Superior temporal gyrus (tissue), 1 donor: ENCODE measurements at regions not wholly inside any gene's neighbourhood (a gene's known extent, or its start where the extent isn't known, plus 50 kb on each side); places are given as distances from the start of the nearest gene placed in this dataset.

Experiments used
- DNase-seq: peaks from one replicate; pipeline ENCODE4 v3.0.0-alpha.2; 2016; ENCODE audit errors: extremely low spot score

- DNase-seq = no peak
Observed at GRCh38 chr10:78737883-78738856, 330.6 kb upstream of the ZMIZ1 start.

- no peak for DNase-seq
Observed at GRCh38 chr10:78738861-78739260, 329.9 kb upstream of the ZMIZ1 start.

- no peak for DNase-seq
Observed at GRCh38 chr10:78739444-78740053, 329.2 kb upstream of the ZMIZ1 start.

GRCh38 chr10:78740976-78741915 is 327.5 kb upstream of the ZMIZ1 start:
- DNase-seq = no peak

GRCh38 chr10:78742406-78742729 is 326.4 kb upstream of the ZMIZ1 start:
- DNase-seq = no peak

GRCh38 chr10:78742730-78743615 is 325.8 kb upstream of the ZMIZ1 start:
- DNase-seq = no peak

- no peak for DNase-seq
Observed at GRCh38 chr10:78744056-78744455, 324.7 kb upstream of the ZMIZ1 start.

- DNase-seq = no peak
Observed at GRCh38 chr10:78744491-78745090, 324.2 kb upstream of the ZMIZ1 start.

- no peak for DNase-seq
Observed at GRCh38 chr10:78745441-78745840, 323.3 kb upstream of the ZMIZ1 start.

- DNase-seq = no peak
Observed at GRCh38 chr10:78746155-78746763, 322.5 kb upstream of the ZMIZ1 start.

GRCh38 chr10:78747401-78748234 is 321.1 kb upstream of the ZMIZ1 start:
- no peak for DNase-seq

- DNase-seq = no peak
Observed at GRCh38 chr10:78748235-78748533, 320.6 kb upstream of the ZMIZ1 start.

GRCh38 chr10:78749200-78749599 is 319.6 kb upstream of the ZMIZ1 start:
- no peak for DNase-seq

GRCh38 chr10:78749898-78750297 is 318.9 kb upstream of the ZMIZ1 start:
- no peak for DNase-seq

GRCh38 chr10:78750418-78750817 is 318.3 kb upstream of the ZMIZ1 start:
- no peak for DNase-seq

GRCh38 chr10:78751716-78752115 is 317.1 kb upstream of the ZMIZ1 start:
- DNase-seq = no peak

- DNase-seq = no peak
Observed at GRCh38 chr10:78752221-78752620, 316.5 kb upstream of the ZMIZ1 start.

- DNase-seq = no peak
Observed at GRCh38 chr10:78752708-78753107, 316.1 kb upstream of the ZMIZ1 start.

- no peak for DNase-seq
Observed at GRCh38 chr10:78754269-78755062, 314.3 kb upstream of the ZMIZ1 start.
